GM12892 (cell line): ENCODE measurements at regions not wholly inside any gene's neighbourhood (a gene's known extent, or its start where the extent isn't known, plus 50 kb on each side); places are given as distances from the start of the nearest gene placed in this dataset.
"Not testable (repeated sequence)": the region's sequence is repeated elsewhere in the genome, so short reads cannot be mapped to it uniquely, and the experiment has no call there.

Experiments used
- DNase-seq: peaks from one replicate; pipeline ENCODE4 v3.0.0; 2011; ENCODE audit not compliant: insufficient read length
- FAIRE-seq: peaks from 2 replicates; lab custom pipeline; 2011; peaks lifted over from hg19 to GRCh38; lab: Jason Lieb, UNC
- POLR2A ChIP-seq: IDR thresholded peaks from 2 replicates; pipeline ENCODE4 v1.6.1; 2011; ENCODE audit warnings: low read depth, low read length, control low read depth
- POLR2AphosphoS5 ChIP-seq: IDR thresholded peaks from 2 replicates; pipeline ENCODE4 v1.6.1; 2011; ENCODE audit warnings: low read depth, low read length, control low read depth
- TAF1 ChIP-seq: IDR thresholded peaks from 2 replicates; pipeline ENCODE4 v1.6.1; 2011; ENCODE audit warnings: low read depth, mild to moderate bottlenecking, control low read depth, low read length, borderline replicate concordance

DNA sequence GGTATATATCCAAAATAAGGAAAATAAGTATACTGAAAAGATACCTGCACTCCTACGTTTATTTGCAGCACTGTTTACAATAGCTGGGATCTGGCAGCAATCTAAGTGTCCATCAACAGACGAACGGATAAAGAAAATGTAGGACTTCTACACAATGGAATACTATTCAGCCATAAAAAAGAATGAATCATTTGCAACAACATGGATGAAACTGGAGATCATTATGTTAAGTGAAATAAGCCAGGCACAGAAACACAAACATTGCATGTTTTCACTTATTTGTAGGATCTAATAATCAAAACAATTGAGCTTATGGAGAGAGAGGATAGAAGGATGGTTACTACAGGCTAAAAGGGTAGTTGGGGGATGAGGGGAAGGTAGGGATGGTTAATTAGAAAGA lies 494.0 kb downstream of the UQCRFS1 start:
- FAIRE-seq: no peak
- DNase-seq: no peak
- TF ChIP-seq TAF1 (no peak), POLR2AphosphoS5 (no peak), POLR2A (no peak)

GRCh38 chr19:28715157-28715556 lies 497.8 kb downstream of the UQCRFS1 start:
- TF ChIP-seq POLR2A (no peak), TAF1 (no peak)
- no peak for FAIRE-seq
- DNase-seq: no peak

- DNase-seq: no peak
- no peak for FAIRE-seq
- TF ChIP-seq TAF1 (no peak), POLR2A (no peak), POLR2AphosphoS5 (no peak)
These were observed 501.5 kb downstream of the UQCRFS1 start for GRCh38 chr19:28711411-28711810.

GRCh38 chr19:28710278-28710677 lies 502.7 kb downstream of the UQCRFS1 start:
- no peak for FAIRE-seq
- DNase-seq: no peak
- no peak for TF ChIP-seq POLR2A
- TF ChIP-seq TAF1: no peak
- TF ChIP-seq POLR2AphosphoS5: no peak

DNA sequence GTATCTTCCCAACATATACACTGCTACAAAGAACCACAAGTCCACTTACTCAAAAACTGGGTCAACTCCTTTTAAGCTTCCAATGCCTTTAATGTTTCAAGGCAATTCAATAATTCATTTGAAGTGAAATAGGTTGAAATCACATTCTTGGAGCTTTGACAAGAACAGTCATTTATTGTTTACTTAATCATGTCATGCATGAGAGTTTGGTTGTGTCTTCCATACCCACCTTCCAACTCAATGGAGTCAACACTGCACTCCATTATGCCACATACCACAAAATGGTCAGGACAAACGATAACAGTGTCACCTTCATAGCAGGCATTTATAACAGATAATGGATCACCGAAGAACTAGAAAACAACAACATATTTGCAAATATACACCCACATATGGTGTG lies 506.3 kb downstream of the UQCRFS1 start:
- no peak for FAIRE-seq
- no peak for TF ChIP-seq POLR2A
- no peak for DNase-seq

DNA sequence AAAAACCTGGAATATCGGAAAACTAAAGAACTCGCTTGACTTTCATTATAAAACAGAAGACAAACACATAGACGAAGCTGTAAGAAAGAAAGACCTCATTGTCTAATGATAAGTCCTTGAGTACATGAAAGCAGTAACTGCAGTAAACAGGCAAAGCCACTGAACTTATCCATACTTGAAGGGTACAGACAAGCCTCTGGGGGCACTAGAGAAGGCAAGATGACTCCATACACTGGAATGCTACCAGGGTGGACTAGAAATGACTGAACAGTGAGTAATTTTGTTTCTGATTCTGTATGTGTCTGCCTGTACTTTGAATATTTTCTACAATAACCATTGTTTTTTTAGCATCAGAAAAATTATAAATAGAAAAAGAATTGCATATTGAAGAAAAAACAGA lies 507.9 kb downstream of the UQCRFS1 start:
- no peak for TF ChIP-seq TAF1
- TF ChIP-seq POLR2A: no peak
- no peak for TF ChIP-seq POLR2AphosphoS5
- no peak for FAIRE-seq
- DNase-seq: no peak

DNA sequence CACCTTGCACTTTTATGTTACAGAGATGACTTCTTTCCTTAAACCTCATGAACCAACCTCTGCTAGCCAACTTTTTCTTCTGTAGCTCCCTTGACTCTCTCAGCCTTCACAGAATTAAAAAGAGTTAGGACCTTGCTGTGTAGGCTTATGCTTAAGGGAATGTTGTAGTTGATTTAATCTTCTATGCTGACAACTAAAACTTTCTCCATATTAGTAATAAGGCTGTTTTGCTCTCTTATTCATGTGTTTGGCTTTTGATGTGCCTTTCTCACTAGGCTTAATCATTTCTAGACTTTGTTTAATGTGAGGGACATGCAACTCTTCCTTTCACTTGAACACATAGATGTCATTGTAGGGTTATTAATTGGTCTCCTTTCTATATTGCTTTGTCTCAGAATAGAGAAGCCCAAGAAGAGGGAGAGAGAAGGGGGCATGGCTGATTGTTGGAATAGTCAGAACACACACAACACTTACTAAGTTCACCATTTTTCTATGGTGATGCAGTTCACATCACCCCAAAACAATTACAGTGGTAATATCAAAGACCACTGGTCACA lies 509.5 kb downstream of the UQCRFS1 start:
- FAIRE-seq: no peak
- TF ChIP-seq POLR2AphosphoS5: no peak
- no peak for TF ChIP-seq POLR2A
- no peak for TF ChIP-seq TAF1
- DNase-seq: no peak

DNA sequence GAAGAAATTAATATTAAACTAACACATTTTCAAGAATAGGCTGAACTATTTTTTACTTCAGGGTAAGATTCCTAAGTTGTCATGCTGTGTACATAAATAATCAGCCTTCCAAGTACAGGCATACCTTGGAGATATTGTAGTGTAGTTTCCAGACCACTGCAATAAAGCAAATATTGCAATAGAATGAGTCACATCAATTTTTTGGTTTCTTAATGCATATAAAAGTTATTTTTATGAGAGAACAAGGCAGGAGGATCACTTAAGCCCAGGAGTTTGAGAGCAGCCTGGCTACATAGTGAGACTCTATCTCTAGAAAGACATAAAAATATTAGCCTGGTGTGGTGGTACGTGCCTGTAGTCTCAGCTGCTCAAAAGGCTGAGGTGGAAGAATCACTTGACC lies 511.5 kb downstream of the UQCRFS1 start:
- FAIRE-seq: no peak
- no peak for DNase-seq

DNA sequence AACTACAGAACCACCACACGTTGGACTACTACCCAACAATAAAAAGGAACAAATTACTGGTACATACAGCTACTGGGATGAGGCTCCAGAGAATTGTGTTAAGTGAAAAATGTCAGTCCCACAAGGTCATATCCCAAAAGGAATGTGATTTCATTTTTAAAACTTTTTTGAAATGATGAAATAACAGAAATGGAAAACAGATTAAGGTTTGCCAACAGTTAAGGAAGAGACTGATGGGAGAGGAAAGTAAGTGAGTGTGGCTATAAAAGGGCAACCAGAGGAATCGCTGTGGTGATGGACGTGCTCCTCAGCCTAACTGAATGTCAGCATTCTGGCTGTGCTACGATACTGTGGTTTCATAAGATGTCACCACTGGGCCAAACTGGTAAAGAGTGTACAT lies 512.8 kb downstream of the UQCRFS1 start:
- TF ChIP-seq POLR2A (no peak), POLR2AphosphoS5 (no peak), TAF1 (no peak)
- DNase-seq: no peak

More for the DNA sequence above, 511.5 kb downstream of the UQCRFS1 start:
- no peak for TF ChIP-seq POLR2A
- TF ChIP-seq TAF1: no peak
- TF ChIP-seq POLR2AphosphoS5: no peak

DNA sequence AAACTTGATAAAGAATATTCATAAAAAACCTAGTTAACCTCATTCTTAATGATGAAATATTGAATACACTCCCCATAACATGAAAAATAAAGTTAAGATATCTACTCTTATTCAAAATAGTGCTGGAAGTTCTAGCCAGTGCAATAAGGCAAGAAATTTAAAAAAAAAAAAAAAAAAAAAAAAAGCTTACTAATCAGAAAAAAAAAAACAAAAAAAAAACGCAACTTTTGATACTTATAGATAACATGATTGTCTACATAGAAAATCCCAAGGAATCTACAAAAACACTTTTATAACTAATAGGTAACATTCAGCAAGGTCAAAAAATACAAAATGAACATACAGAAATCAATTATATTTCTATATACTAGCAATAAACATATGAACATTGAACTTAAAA lies 515.6 kb downstream of the UQCRFS1 start:
- FAIRE-seq: no peak
- no peak for DNase-seq
- TF ChIP-seq POLR2AphosphoS5 (no peak), TAF1 (no peak), POLR2A (no peak)

More for the DNA sequence above, 512.8 kb downstream of the UQCRFS1 start:
- FAIRE-seq: no peak

DNA sequence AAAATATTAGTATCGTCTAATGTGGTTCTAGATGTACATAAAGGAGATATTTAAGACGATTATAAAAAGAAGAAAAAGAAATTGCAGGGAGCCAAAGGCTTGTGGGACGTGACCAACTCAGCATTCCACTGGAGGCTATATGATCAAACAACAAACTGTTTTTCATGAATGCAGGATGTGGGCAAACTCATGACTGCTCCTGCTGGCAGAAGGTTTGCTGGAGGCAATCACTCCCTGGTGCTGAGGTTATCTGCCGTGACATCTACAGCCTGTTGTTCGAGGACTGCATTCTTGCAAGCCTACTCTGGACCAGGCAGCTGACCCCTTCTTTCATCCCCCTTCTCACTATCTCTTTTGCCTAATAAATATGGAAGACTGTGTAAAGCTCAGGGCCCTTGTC lies 518.1 kb downstream of the UQCRFS1 start:
- no peak for TF ChIP-seq POLR2A
- no peak for TF ChIP-seq POLR2AphosphoS5
- no peak for TF ChIP-seq TAF1
- FAIRE-seq (no peak), DNase-seq (no peak)

DNA sequence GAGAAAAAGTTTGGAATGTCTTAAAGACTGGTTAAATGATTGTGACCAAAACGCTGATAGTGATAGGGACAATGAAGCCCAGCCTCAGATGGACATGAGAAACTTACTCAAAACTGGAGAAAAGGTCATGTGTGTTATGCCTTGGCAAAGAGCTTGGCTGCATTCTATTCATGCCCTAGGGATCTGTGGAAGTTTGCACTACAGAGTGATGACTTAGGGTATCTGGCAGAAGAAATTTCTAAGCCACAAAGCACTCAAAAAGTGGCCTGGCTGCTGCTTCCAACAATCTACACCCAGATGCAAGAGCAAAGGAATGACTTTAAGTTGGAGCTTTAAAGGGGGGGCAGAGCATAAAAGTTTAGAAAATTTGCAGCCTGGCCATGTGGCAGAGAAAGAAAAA lies 521.3 kb downstream of the UQCRFS1 start:
- no peak for FAIRE-seq
- TF ChIP-seq POLR2AphosphoS5 (no peak), TAF1 (no peak), POLR2A (no peak)
- DNase-seq: no peak

GRCh38 chr19:28689464-28689863 lies 523.5 kb downstream of the UQCRFS1 start:
- not testable (repeated sequence) for DNase-seq, FAIRE-seq
